ENCODE measurements at regions not wholly inside any gene's neighbourhood (a gene's known extent, or its start where the extent isn't known, plus 50 kb on each side); places are given as distances from the start of the nearest gene placed in this dataset.

DNA sequence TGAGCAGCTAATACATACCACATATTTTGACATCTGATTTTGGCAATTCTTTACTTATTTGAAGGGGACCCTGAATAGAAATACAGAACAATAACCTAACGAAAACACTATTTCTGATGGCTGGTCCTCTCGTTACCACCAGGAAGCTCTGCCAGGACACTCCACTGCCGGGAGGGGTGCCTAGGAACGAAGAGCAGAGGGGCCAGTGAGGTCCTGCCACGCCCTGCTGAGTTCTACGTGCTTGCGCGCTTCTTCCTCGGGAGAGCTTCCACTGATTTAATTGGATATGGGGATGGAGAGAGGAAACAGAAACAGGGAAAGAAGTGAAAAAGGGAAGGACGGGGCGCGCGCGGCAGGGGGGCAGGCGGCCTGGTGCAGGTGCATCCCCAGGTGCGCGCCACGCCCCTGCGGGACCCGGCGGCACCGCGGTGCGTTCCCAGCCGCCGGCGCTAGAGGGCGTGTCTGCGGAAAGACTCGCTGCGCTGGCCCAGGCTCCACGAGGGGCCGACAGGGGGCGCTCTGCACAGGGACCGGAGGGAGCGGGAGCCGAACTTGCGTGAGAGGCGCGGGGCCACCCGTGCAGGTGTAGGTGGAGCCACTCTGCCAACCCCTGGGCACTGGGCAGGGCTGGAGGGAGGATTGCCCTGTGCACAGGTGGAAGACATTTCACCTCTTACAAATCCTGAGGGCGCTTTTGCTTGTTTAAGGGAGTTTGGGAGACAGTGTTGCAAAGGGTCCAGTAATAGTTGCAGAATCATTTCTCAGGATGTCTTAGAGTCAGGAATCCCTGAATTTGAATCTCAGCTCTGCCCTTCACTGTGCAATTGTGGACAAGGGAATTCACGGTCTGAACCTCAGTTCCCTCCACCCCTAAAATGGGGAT lies 986.3 kb upstream of the TMEM132C start:
- H3K9me3 ChIP-seq (ENCODE audit: control insufficient read depth in 4 of 4, insufficient read depth in 3 of 4, low read length in 3 of 4) = peaks cover 0 to 1% (median 0%) of the 10 kb centered on the region in 4 donors
- DNase-seq (peak; percentile 6 to 34 (median 24)), ATAC-seq (ENCODE audit: insufficient read depth, low FRiP score) (peak; percentile 75)
- no peaks in the 10 kb centered on the region for H3K27me3 ChIP-seq (ENCODE audit: control insufficient read depth in 3 of 3, insufficient read depth in 3 of 3, low read length in 2 of 3)
- WGBS, 2 donors = 15 to 19% methylated on average over 41 to 43 of the region's 43 CpGs
- H3K36me3 ChIP-seq (ENCODE audit: control insufficient read depth in 4 of 4, insufficient read depth in 4 of 4, low read length in 4 of 4) = no peaks in the 10 kb centered on the region
- TF ChIP-seq, protein P1, sequence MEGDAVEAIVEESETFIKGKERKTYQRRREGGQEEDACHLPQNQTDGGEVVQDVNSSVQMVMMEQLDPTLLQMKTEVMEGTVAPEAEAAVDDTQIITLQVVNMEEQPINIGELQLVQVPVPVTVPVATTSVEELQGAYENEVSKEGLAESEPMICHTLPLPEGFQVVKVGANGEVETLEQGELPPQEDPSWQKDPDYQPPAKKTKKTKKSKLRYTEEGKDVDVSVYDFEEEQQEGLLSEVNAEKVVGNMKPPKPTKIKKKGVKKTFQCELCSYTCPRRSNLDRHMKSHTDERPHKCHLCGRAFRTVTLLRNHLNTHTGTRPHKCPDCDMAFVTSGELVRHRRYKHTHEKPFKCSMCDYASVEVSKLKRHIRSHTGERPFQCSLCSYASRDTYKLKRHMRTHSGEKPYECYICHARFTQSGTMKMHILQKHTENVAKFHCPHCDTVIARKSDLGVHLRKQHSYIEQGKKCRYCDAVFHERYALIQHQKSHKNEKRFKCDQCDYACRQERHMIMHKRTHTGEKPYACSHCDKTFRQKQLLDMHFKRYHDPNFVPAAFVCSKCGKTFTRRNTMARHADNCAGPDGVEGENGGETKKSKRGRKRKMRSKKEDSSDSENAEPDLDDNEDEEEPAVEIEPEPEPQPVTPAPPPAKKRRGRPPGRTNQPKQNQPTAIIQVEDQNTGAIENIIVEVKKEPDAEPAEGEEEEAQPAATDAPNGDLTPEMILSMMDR (IDR thresholded peaks at IDR 0.05; ENCODE audit: control extremely low read depth, extremely low read depth) = peak; percentile 61
- H3K27ac ChIP-seq (ENCODE audit: low read depth in 1 of 2, low read length in 1 of 2) = no peak overlapping the region
- no peak overlapping the region for H3K4me3 ChIP-seq
- H3K4me1 ChIP-seq (ENCODE audit: control insufficient read depth in 5 of 5, insufficient read depth in 5 of 5, low read length in 5 of 5) = peaks cover 0 to 4% (median 0%) of the 10 kb centered on the region in 5 donors
- H3K9ac ChIP-seq (ENCODE audit: insufficient read depth in 1 of 2, low read length in 2 of 2) = no peak overlapping the region

DNA sequence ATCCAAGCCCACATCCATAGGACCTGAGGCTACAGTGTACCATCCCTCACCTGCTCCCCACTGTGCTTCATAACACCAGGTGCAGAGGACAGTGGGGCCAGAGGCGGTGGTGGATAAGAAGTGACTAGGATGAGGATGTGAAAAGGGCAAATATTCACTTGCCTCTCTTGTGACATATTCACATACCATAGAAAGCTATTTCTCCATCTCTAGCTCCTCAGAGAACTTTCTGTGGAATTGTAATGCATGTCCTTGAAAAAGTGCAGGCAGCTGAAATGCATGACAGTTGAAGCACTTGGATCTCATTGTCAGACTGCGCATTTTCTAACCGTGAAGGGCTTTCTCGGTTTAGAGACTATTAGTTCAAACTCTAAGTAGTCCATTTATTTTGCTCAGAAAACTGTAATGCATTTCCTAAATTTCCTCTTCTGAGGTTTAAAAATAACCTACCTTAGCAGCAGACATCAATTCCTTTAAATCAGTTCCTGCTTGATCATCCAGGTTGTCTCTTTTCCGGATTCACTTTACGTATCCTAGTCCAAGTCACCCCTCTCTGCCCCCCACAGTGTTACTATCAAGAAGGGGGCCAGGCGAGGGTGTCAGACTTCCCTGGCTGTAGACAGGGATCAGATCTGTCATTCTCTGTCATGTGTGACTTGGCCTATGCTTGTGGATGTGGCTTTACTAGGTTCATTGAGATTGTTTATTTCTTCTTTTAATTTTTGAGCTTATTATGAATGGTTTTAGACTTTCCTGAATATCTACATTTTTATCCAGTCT lies 984.0 kb upstream of the TMEM132C start:
- WGBS, 2 donors = 75 to 79% methylated on average over 7 of the region's 7 CpGs
- no peak for ATAC-seq (ENCODE audit: insufficient read depth, low FRiP score)
- peaks cover 0 to 1% (median 0%) of the 10 kb centered on the region in 4 donors for H3K9me3 ChIP-seq (ENCODE audit: control insufficient read depth in 4 of 4, insufficient read depth in 3 of 4, low read length in 3 of 4)

DNA sequence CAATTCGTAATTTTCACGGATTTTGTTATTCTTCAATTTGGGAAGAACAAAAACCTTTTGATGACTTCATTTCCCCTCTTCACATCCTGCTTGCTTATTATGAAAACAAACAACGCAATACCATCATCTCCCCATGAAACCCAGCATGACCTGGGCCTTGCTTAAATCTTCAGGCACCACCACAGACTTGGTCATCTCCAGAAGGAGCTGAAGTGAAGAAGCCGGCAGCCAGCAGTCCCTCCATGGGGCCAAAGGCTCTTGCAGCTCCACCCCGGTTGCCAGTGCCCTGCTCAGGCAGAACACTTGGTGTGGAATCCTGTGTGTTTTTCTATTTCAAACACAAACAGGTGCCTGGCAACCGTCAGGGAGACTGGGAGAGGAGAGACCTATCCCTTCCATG lies 982.9 kb upstream of the TMEM132C start:
- H3K36me3 ChIP-seq (ENCODE audit: control insufficient read depth in 4 of 4, insufficient read depth in 4 of 4, low read length in 4 of 4) = no peaks in the 10 kb centered on the region
- ATAC-seq (ENCODE audit: insufficient read depth, low FRiP score) (no peak), DNase-seq (no peak)
- no peak overlapping the region for H3K27ac ChIP-seq (ENCODE audit: low read depth in 1 of 2, low read length in 1 of 2)
- 70 to 72% methylated on average over 6 of the region's 6 CpGs for whole genome bisulfite sequencing, 2 donors
- no peaks in the 10 kb centered on the region for H3K27me3 ChIP-seq (ENCODE audit: control insufficient read depth in 3 of 3, insufficient read depth in 3 of 3, low read length in 2 of 3)
- H3K4me3 ChIP-seq = no peak overlapping the region
- H3K4me1 ChIP-seq (ENCODE audit: control insufficient read depth in 5 of 5, insufficient read depth in 5 of 5, low read length in 5 of 5) = peaks cover 0 to 4% (median 0%) of the 10 kb centered on the region in 5 donors
- H3K9me3 ChIP-seq (ENCODE audit: control insufficient read depth in 4 of 4, insufficient read depth in 3 of 4, low read length in 3 of 4) = peaks cover 0 to 1% (median 0%) of the 10 kb centered on the region in 4 donors
- H3K9ac ChIP-seq (ENCODE audit: insufficient read depth in 1 of 2, low read length in 2 of 2) = no peak overlapping the region
- TF ChIP-seq, protein P1 (IDR thresholded peaks at IDR 0.05; ENCODE audit: control extremely low read depth, extremely low read depth) = no peak

More for the DNA sequence above, 984.0 kb upstream of the TMEM132C start:
- no peaks in the 10 kb centered on the region for H3K27me3 ChIP-seq (ENCODE audit: control insufficient read depth in 3 of 3, insufficient read depth in 3 of 3, low read length in 2 of 3)
- peaks cover 0 to 4% (median 0%) of the 10 kb centered on the region in 5 donors for H3K4me1 ChIP-seq (ENCODE audit: control insufficient read depth in 5 of 5, insufficient read depth in 5 of 5, low read length in 5 of 5)
- TF ChIP-seq, protein P1 (IDR thresholded peaks at IDR 0.05; ENCODE audit: control extremely low read depth, extremely low read depth) = no peak
- DNase-seq = no peak
- H3K36me3 ChIP-seq (ENCODE audit: control insufficient read depth in 4 of 4, insufficient read depth in 4 of 4, low read length in 4 of 4) = no peaks in the 10 kb centered on the region
- H3K4me3 ChIP-seq = no peak overlapping the region
- H3K27ac ChIP-seq (ENCODE audit: low read depth in 1 of 2, low read length in 1 of 2) = no peak overlapping the region
- no peak overlapping the region for H3K9ac ChIP-seq (ENCODE audit: insufficient read depth in 1 of 2, low read length in 2 of 2)
